Neuron (in vitro differentiated cells): ENCODE measurements at regions not wholly inside any gene's neighbourhood (a gene's known extent, or its start where the extent isn't known, plus 50 kb on each side); places are given as distances from the start of the nearest gene placed in this dataset.
"Not testable (repeated sequence)": the region's sequence is repeated elsewhere in the genome, so short reads cannot be mapped to it uniquely, and the experiment has no call there.

Source experiments
- H2AFZ ChIP-seq: one replicate; pipeline ENCODE4 v1.6.1; 2013; ENCODE audit warnings: low read depth, mild to moderate bottlenecking, inconsistent platforms, low read length, moderate library complexity
- H3K27me3 ChIP-seq: one replicate; pipeline ENCODE4 v1.6.1; 2013; ENCODE audit warnings: low read length; ENCODE audit not compliant: insufficient read depth
- H3K36me3 ChIP-seq: one replicate; pipeline ENCODE4 v1.6.1; 2013; ENCODE audit warnings: low read length; ENCODE audit not compliant: insufficient read depth
- H3K4me1 ChIP-seq: one replicate; pipeline ENCODE4 v1.6.1; 2013; ENCODE audit warnings: low read length; ENCODE audit not compliant: insufficient read depth
- H3K4me3 ChIP-seq: 2 replicates; pipeline ENCODE4 v1.5.1; 2013; ENCODE audit warnings: mild to moderate bottlenecking, low read length, moderate library complexity
- H3K9me3 ChIP-seq: one replicate; pipeline ENCODE4 v1.6.1; 2013; ENCODE audit warnings: low read length

- H3K36me3 ChIP-seq: no peaks in the 10 kb centered on the region
- no peak overlapping the region for H3K4me3 ChIP-seq
- H3K9me3 ChIP-seq: no peaks in the 10 kb centered on the region
- H3K27me3 ChIP-seq: no peaks in the 10 kb centered on the region
- peaks cover 4% of the 10 kb centered on the region for H3K4me1 ChIP-seq
- no peak overlapping the region for H2AFZ ChIP-seq
Measured at GRCh38 chr6:18527836-18528743, 140.9 kb downstream of the RNF144B start.

GRCh38 chr6:18530201-18530600, 143.1 kb downstream of the RNF144B start:
- peaks cover 4% of the 10 kb centered on the region for H3K4me1 ChIP-seq
- H3K36me3 ChIP-seq: no peaks in the 10 kb centered on the region
- no peak overlapping the region for H3K4me3 ChIP-seq
- H2AFZ ChIP-seq: no peak overlapping the region
- H3K9me3 ChIP-seq: no peaks in the 10 kb centered on the region
- no peaks in the 10 kb centered on the region for H3K27me3 ChIP-seq

GRCh38 chr6:18532139-18532538, 145.0 kb downstream of the RNF144B start:
- H3K36me3 ChIP-seq: no peaks in the 10 kb centered on the region
- no peaks in the 10 kb centered on the region for H3K27me3 ChIP-seq

DNA sequence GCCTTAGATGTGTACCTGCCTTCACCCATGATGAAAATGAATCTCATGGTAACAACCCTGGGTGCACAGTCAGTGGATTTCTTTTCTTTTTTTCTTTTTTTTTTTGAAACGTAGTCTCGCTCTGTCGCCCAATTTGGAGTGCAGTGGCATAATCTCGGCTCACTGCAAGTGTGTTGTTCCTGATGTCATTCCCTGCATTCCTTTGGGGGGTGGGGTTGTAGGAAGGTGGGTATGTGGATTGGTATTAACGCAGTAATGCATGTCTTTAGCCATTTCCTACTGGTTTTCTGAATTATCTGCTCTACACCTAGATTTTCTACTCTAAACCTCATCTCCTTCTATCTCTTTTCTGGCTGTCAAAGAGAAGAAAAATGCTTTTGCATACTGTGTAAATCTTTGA, 146.6 kb downstream of the RNF144B start:
- Histone ChIP-seq H3K4me1 (peaks cover 15% of the 10 kb centered on the region), H2AFZ (no peak overlapping the region), H3K27me3 (no peaks in the 10 kb centered on the region), H3K9me3 (no peaks in the 10 kb centered on the region), H3K36me3 (no peaks in the 10 kb centered on the region), H3K4me3 (no peak overlapping the region)

More at GRCh38 chr6:18532139-18532538, 145.0 kb downstream of the RNF144B start:
- H2AFZ ChIP-seq: no peak overlapping the region
- H3K4me3 ChIP-seq: no peak overlapping the region
- H3K9me3 ChIP-seq: no peaks in the 10 kb centered on the region
- H3K4me1 ChIP-seq: peaks cover 17% of the 10 kb centered on the region

- no peaks in the 10 kb centered on the region for H3K9me3 ChIP-seq
- no peaks in the 10 kb centered on the region for H3K36me3 ChIP-seq
- peak overlapping the region; percentile 6 for H3K4me3 ChIP-seq
- no peaks in the 10 kb centered on the region for H3K27me3 ChIP-seq
- H2AFZ ChIP-seq: peak overlapping the region; percentile 91
- peaks cover 15% of the 10 kb centered on the region for H3K4me1 ChIP-seq
Measured at GRCh38 chr6:18536591-18537055, 149.5 kb downstream of the RNF144B start.

DNA sequence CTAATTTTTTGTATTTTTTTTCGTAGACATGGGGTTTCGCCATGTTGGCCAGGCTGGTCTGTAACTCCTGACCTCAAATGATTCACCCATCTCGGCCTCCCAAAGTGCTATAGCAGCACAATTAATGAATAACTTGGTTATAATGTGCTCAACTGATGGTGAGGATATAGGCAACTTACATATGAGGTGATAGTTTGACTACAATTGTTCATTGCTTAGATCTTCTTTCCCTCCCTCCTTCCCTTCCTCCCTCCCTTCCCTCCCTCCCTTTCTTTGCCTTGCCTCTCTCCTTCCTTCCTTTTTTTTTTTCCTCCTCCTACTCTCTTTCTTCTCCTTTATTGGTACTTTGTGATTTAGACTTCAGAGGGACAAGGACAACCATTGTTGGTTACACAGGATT, 151.2 kb downstream of the RNF144B start:
- H3K9me3 ChIP-seq: peaks cover 2% of the 10 kb centered on the region
- H3K4me1 ChIP-seq: peaks cover 15% of the 10 kb centered on the region
- H3K36me3 ChIP-seq: no peaks in the 10 kb centered on the region
- no peak overlapping the region for H2AFZ ChIP-seq
- H3K4me3 ChIP-seq: no peak overlapping the region
- no peaks in the 10 kb centered on the region for H3K27me3 ChIP-seq

GRCh38 chr6:18543051-18543450, 155.9 kb downstream of the RNF144B start:
- Histone ChIP-seq H2AFZ (no peak overlapping the region), H3K4me1 (no peaks in the 10 kb centered on the region), H3K36me3 (no peaks in the 10 kb centered on the region), H3K9me3 (peaks cover 5% of the 10 kb centered on the region), H3K27me3 (no peaks in the 10 kb centered on the region), H3K4me3 (no peak overlapping the region)

GRCh38 chr6:18545142-18545541, 158.0 kb downstream of the RNF144B start:
- H3K4me3 ChIP-seq, H3K36me3 ChIP-seq, H3K9me3 ChIP-seq, H3K27me3 ChIP-seq, H2AFZ ChIP-seq, H3K4me1 ChIP-seq: not testable (repeated sequence)

DNA sequence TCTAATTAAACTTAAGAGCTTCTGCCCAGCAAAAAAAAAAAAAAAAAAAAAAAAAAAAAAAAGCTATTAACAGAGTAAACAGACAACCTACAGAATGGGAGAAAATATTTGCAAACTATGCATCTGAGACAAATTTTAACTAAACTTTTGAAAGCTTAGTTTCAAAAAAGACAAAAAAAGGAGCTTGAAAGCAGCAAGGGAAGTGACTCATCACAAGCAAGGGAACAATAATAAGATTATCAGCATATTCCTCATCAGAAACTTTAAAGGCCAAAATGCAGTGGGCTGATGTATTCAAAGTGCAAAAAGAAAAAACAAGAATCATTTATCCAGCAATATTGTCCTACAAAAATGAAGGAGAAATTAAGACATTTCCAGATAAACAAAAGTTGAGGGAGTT, 158.6 kb downstream of the RNF144B start:
- Histone ChIP-seq H3K4me1 (no peaks in the 10 kb centered on the region), H3K36me3 (no peaks in the 10 kb centered on the region), H3K27me3 (no peaks in the 10 kb centered on the region)

GRCh38 chr6:18550119-18550518, 163.0 kb downstream of the RNF144B start:
- Histone ChIP-seq H3K9me3 (no peaks in the 10 kb centered on the region), H3K4me1 (no peaks in the 10 kb centered on the region), H2AFZ (no peak overlapping the region), H3K4me3 (no peak overlapping the region), H3K36me3 (no peaks in the 10 kb centered on the region), H3K27me3 (no peaks in the 10 kb centered on the region)

More for the DNA sequence above, 158.6 kb downstream of the RNF144B start:
- Histone ChIP-seq H2AFZ (no peak overlapping the region), H3K9me3 (peaks cover 5% of the 10 kb centered on the region), H3K4me3 (no peak overlapping the region)

DNA sequence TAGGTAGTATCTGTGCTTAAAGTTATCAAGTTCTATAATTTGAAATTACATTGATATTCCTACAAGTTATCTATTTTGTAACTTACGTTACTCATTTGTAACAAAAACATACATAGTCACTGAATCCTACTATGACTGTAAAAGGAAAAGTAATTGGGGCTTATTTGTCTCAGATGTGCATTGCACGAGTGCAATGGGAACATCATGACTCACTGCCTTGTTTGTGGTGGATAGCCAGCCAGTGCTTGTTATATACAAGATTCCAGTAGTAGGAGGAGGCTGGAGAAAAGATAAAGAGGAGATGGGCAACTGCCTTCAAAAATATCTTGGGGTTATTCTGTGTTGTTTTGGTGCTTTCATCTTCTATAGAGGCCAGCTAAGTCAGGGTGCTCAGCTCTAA, 164.1 kb downstream of the RNF144B start:
- Histone ChIP-seq H3K36me3 (no peaks in the 10 kb centered on the region), H3K9me3 (no peaks in the 10 kb centered on the region), H3K4me3 (no peak overlapping the region), H3K4me1 (no peaks in the 10 kb centered on the region), H2AFZ (no peak overlapping the region), H3K27me3 (no peaks in the 10 kb centered on the region)

DNA sequence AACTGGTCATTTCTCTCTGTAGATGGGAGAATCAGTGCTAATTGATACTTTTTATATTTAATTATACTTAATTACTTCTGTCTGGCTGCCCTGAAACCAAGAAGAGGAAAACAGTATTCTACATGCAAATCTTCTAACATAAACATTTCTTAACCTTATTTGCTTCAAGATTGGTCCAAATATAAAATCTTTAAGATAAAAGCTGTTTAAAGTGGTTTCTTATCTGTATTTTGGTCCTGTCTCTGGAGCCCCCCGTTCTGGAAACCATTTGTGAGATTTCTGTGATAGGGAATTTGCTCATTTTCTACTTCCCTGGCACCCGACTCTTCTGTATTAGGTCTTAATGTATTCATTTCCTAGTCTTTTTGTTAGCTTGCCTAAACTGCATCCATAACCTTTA, 168.6 kb downstream of the RNF144B start:
- Histone ChIP-seq H2AFZ (no peak overlapping the region), H3K27me3 (no peaks in the 10 kb centered on the region), H3K36me3 (no peaks in the 10 kb centered on the region), H3K9me3 (no peaks in the 10 kb centered on the region), H3K4me3 (no peak overlapping the region), H3K4me1 (no peaks in the 10 kb centered on the region)

DNA sequence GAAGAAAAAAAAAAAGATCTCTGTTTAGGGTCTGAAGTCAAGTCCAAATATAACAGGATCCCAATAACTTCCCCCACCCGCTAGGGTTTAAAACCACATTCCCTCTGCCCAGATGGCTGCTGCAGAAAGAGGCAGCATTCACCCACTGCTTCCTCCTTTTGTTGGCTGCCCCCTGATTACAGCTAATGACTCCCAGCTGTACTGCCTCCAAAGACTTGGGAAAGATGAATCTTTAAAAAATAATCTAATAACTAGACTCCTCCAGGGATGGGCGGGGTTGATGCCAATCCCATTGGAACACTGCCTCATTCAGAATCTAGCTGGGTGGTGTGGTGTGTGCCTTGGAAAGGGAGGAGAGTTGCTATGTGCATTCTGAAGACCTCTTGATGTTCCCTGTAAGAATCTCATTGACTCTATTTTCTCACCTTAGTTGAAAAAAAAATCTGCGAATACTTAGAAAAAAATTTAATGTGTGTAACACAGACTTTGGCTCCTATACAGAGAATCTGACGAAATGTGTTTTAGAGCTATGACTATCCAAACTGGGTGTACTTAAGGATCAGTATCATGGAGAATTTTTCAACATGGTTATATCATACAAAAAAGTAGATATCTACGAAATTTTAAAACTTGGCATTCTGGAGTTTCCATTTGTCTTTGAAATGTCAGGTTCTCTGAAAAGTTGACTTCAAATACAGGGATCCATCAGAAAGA, 174.0 kb downstream of the RNF144B start:
- no peaks in the 10 kb centered on the region for H3K4me1 ChIP-seq

More for the DNA sequence above, 174.0 kb downstream of the RNF144B start:
- no peaks in the 10 kb centered on the region for H3K36me3 ChIP-seq
- H3K4me3 ChIP-seq: no peak overlapping the region
- no peaks in the 10 kb centered on the region for H3K9me3 ChIP-seq
- H2AFZ ChIP-seq: no peak overlapping the region
- no peaks in the 10 kb centered on the region for H3K27me3 ChIP-seq
